ENCODE measurements at regions not wholly inside any gene's neighbourhood (a gene's known extent, or its start where the extent isn't known, plus 50 kb on each side); places are given as distances from the start of the nearest gene placed in this dataset.

GRCh38 chr5:113721171-113721570 lies 207.7 kb downstream of the YTHDC2 start:
- intact Hi-C loops (cut with DNase I; ENCODE audit: low total_unique reads): no loop called here
- no peak for TF ChIP-seq CTCF (IDR thresholded peaks at IDR 0.05)
- TF ChIP-seq POLR2A (IDR thresholded peaks at IDR 0.05): no peak
- DNase-seq (ENCODE audit: low spot score in 2 of 2): no peak
- 59 to 69% methylated on average over 2 of the region's 2 CpGs for WGBS, 2 donors
- H3K4me3 ChIP-seq (ENCODE audit: low read depth, poor library complexity, severe bottlenecking): no peak overlapping the region

- 80 to 89% methylated on average over 6 of the region's 6 CpGs for WGBS, 2 donors
- no peak for TF ChIP-seq CTCF (IDR thresholded peaks at IDR 0.05)
- no peak for TF ChIP-seq POLR2A (IDR thresholded peaks at IDR 0.05)
- intact Hi-C loops (cut with DNase I; ENCODE audit: low total_unique reads): no loop called here
- no peak for DNase-seq (ENCODE audit: low spot score in 2 of 2)
- H3K4me3 ChIP-seq (ENCODE audit: low read depth, poor library complexity, severe bottlenecking): no peak overlapping the region
These were observed 209.5 kb downstream of the YTHDC2 start for GRCh38 chr5:113723021-113723420.

GRCh38 chr5:113735751-113736150 lies 222.3 kb downstream of the YTHDC2 start:
- intact Hi-C loops (cut with DNase I; ENCODE audit: low total_unique reads): no loop called here
- TF ChIP-seq POLR2A (IDR thresholded peaks at IDR 0.05) (no peak), CTCF (IDR thresholded peaks at IDR 0.05) (no peak)
- no peak overlapping the region for H3K4me3 ChIP-seq (ENCODE audit: low read depth, poor library complexity, severe bottlenecking)
- 33 to 52% methylated on average over 1 of the region's 1 CpG for WGBS, 2 donors
- no peak for DNase-seq (ENCODE audit: low spot score in 2 of 2)

- no peak overlapping the region for H3K4me3 ChIP-seq (ENCODE audit: low read depth, poor library complexity, severe bottlenecking)
- DNase-seq (ENCODE audit: low spot score in 2 of 2): no peak
- 50 to 58% methylated on average over 4 of the region's 4 CpGs for WGBS, 2 donors
- TF ChIP-seq POLR2A (IDR thresholded peaks at IDR 0.05): no peak
- TF ChIP-seq CTCF (IDR thresholded peaks at IDR 0.05): no peak
- intact Hi-C loops (cut with DNase I; ENCODE audit: low total_unique reads): no loop called here
These were observed 228.7 kb downstream of the YTHDC2 start for GRCh38 chr5:113742176-113742575.

GRCh38 chr5:113742639-113743038 lies 229.1 kb downstream of the YTHDC2 start:
- 0 to 3% methylated on average over 1 of the region's 1 CpG for WGBS, 2 donors
- intact Hi-C loops (cut with DNase I; ENCODE audit: low total_unique reads): no loop called here
- TF ChIP-seq CTCF (IDR thresholded peaks at IDR 0.05) (no peak), POLR2A (IDR thresholded peaks at IDR 0.05) (no peak)
- DNase-seq (ENCODE audit: low spot score in 2 of 2): no peak
- H3K4me3 ChIP-seq (ENCODE audit: low read depth, poor library complexity, severe bottlenecking): no peak overlapping the region

GRCh38 chr5:113748403-113748802 lies 234.9 kb downstream of the YTHDC2 start:
- WGBS, 2 donors: 77 to 80% methylated on average over 2 of the region's 2 CpGs
- H3K4me3 ChIP-seq (ENCODE audit: low read depth, poor library complexity, severe bottlenecking): no peak overlapping the region
- TF ChIP-seq CTCF (IDR thresholded peaks at IDR 0.05) (no peak), POLR2A (IDR thresholded peaks at IDR 0.05) (no peak)
- intact Hi-C loops (cut with DNase I; ENCODE audit: low total_unique reads): no loop called here
- DNase-seq (ENCODE audit: low spot score in 2 of 2): no peak
